Stimulated activated CD4-positive, alpha-beta T cell treated with anti-CD3 and anti-CD28 coated beads, Interleukin-15, amount 100 ng/mL, for 24 hours (primary cell): ENCODE measurements at regions not wholly inside any gene's neighbourhood (a gene's known extent, or its start where the extent isn't known, plus 50 kb on each side); places are given as distances from the start of the nearest gene placed in this dataset.

ENCODE experiments used
- DNase-seq: peaks from one replicate; pipeline ENCODE4 v3.0.0-alpha.2; 2020

DNA sequence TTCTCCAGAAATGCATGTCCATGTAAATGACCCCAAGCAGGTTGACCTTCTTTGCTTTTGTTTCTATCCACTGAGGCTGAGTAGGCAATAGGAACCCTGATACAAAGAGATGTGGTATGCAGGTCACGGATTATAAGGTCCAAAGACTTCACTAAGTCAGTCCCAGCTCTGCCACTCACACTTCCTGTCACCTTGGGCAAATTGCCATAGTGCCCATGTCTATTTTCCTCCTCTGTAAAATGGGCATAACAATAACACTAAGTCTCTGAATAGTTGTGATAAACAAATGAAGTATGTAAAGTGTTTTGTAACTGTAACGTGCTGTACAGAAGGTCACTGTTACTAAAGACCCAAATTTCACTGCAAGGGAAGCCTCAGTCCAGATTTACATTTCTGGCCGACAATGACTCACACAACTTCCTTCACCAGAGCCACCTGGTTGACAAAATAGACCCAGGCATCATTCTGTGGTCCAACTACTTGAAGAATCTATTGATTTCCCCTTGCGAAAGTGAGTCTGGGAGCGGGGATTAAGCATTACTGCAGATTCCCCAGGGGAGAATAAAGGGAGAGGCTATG lies 175.4 kb upstream of the LPP start:
- no peak for DNase-seq

DNA sequence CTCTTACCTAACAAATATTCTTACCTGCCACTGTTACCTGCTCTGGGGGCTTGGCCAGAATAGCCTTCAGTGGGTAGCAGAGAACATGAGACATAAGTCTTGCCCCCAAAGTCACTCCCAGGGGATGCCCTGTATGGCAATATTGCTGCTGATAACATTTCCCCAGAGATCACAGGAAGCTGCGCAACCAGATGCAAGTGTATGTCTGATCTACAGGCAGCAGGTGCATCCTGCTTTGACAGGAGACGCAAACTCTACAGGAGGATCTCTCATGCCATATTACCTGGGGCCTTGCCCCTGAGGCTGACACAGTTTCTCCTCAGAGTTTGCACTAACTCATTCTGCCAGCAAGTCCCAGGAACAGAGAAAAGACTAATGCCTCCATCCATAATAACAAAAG lies 174.4 kb upstream of the LPP start:
- no peak for DNase-seq

DNA sequence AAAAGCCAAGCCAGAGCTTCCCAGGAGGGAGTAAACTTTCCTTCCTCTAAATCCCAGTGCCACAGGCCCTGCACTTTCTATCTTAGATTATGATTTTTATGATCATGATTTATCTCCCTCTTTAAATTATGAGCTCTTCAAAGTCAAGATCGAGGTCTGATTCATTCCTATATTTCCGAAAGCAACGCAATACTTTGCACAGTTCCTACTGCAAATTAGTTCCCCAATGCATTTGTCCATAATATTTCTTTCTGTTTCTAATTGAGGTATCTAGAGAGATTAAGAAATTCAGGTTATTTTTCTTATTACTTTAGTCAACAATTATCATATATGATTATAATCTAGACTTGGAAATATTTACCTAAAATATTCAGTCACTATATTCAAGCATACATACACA lies 173.1 kb upstream of the LPP start:
- no peak for DNase-seq

DNA sequence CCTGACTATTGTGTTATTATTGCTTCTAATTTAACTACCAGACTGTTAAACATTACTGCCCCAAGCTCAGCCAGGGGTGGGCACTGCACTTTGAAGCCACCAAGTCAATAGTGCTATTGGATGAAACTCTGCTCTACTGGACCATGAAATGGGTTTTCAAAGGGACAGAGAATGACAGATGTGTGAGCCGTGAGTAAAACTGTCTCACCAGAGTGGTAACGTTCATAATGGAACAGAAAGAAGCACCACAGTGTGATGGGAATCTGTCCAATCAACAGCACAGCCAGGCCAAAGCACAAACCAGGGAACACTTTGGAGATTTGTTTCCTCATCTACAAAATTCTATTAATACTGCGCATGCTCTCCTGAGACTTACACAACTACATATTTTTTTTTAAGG lies 171.8 kb upstream of the LPP start:
- DNase-seq = no peak

DNA sequence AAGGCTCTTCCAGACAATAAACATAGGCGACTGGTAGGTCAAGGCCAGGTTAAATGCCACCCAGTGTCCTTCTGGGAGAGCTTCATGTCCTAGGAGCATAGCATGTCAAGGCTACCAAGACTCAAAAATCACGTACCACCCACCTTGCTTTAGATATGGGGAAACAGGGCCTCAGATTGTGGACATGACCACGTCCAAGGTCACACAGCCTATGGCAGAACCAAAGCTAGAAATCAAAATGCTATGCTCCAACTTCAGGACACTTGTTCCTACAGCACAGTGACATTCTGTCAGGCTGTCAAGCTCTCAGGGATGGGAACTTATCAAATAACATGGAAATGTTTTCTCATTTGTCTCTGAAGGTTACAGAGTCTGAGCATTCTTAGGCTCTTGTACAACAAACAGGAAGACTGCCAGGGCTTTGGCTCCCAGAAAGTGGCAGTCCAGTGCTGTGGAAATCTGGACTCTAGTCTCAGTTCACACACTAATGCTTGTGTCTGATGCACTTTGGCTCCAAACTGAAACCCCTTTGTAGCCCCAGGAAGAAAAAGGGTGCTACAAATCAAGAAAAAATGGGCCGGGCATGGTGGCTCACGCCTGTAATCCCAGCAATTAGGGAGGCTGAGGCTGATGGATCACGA lies 170.4 kb upstream of the LPP start:
- DNase-seq = no peak

DNA sequence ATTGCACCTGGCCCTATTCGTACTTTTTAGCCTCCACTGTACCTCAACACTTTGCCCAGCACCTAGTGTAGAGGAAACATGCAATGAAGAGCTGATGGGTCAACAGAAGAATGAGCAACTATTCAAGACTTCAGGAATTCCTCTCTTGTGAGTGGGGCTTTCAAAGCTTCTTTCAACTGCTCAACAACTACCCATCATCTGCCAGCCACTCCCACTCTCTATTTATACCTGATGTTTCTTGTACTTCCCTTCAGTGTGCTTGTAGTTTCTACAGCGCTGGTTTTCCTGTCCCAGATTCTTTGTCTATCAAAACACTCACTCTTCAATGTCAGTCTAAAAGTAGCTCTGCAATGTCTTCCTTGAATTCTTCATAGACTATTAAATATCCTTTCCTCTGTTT lies 168.3 kb upstream of the LPP start:
- no peak for DNase-seq

DNA sequence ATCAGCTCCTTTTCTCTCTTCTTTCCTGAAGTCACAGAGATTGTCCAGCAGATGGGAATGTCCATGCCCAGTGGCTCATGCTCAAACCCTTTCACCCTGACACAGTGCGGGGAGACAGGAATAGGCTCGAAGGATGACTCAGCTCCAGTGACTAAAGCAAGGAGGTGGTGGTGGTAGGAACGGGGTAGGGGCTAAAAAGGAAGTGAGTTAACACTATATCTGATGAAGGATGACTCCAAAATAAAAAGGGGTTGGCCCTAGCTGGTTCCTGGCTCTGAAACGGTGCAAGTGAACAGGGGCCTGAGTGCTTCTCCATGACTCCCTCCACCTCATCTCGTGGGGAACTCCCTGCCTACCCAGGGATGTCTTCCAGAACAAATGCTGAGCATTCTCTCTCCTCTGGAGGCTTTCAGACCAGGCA lies 167.4 kb upstream of the LPP start:
- DNase-seq = peak; percentile 68

DNA sequence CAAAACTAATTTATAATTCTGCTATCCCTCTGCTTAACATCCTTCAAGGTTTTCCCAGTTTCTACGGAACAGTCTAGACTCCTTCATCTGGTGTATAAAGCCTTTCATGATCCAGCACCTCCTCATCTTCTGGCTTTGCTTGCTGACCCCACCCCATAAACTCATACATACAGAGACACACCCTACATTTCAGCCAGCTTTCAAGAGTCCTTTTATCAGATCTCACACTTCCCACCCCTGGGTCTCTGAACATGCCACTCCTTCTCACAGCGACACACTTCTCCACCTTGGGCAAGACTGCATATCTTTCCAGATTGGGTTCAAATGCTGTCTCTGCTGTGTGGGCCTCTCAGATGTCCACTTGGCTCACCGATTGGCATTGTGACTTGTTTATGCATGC lies 166.8 kb upstream of the LPP start:
- DNase-seq = no peak

DNA sequence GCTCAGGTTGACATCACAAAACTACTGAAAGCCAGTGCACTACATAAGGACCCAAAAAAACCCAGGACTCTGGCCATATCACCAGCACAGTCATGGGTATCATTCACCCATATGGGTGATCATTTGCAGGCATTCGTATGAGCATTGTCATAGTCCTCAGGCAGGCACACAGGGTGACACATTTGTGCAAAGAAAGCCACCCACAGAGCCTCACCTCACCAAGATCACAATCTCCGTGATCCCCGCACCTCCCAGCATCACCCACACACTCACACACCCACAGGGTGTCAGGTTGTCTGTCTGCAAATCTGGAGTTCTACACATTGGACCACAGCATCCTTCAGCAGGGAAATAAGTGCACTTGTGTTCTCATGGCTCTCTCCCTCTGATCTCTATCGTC lies 166.0 kb upstream of the LPP start:
- peak; percentile 68 for DNase-seq

DNA sequence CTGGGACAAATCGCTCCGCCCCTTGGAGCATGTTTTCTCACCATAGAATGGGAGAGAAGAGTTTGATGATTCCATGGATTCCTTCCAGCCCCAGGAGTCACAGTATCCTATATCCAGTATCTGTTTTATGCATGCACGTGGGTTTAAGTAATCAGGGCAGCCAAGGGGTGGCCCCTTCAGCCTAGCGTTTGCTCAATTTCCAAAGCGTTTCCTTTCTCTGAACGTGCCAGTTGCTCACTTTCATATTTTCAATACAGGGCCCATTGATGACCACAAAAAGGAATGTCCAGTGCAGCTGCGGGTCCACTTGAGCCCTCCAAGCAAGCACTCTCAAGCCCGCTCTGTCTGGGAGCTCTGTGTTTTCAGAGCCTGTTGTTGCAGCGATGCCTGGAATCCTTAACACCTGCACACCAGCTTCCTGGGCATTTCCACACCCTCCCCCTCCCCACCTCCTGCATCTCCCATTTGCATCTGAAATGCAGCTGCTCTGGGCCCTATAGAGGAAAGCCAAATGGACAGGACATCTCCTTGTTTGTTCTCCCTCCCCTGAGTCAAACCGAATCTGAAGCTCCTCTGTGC lies 164.3 kb upstream of the LPP start:
- DNase-seq = no peak

DNA sequence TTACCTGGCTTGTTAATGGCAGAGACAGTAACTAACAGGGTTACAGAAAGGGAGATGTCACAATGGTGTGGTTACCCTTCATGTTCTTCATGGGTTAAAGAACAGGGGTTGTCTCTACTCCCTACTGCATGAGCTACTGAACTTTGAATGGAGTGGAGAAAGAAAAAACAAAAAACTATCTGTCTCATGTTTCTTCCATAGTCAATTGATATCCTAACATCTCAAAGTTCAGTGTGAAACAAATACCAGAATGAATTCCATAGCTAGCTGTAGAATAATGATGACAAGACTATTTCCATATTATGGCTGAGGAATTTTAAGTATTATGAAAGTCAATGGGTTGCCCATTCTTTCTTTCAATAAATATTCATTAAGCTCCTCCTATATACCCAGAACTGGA lies 161.3 kb upstream of the LPP start:
- no peak for DNase-seq

DNA sequence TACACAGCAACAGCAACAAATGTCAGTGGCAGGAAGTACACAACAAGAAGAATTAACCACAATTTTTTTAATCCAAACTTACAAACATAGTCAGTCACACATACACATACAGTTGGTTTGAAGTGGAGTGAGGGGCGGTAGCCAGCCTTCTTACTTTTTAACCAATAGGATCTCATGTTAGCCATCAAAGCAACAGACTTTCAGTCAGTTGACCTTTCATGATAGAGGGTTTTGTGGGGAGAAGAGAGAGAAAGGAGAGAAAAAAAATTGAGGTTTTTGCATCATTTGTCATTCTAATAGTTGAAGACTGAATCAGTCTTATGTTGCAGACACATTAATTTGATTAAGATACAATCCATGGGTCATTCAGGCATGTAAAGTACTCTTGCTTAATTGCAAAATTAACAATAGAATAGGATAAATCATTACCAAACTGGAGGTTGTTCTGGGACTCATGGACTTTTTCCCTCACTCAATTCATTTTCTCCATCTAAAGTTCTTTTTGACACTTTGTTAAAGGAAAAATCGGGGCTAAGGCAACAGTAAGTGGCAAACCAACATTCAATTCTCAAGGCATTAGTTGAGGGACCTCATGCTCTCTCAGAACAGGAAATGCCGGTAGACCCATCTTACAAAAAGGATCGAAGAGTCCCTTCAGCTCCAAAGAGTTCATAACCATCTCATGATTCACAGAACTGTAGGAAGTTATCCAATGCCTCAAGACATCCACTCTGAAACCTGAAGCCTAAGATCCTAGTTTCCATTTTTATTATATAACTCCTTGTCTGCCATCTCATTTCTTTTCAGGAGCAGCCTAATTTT lies 159.5 kb upstream of the LPP start:
- DNase-seq = no peak

DNA sequence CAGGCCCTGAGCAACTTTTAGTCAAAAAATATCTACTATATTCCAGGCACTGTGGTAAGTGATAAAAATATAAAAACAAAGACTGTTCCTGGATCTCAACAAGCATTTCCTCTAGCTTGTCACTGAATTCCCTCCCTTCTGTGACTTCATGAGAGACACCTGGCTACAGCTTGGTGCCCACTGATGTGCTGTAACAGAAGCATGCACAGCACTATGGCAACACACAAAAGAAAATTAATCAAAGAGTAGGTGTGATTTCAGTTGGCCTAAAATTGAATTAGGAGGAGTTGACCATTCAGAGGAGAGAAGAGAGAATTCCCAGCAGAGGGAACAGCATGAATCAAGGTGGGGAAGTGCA lies 158.9 kb upstream of the LPP start:
- DNase-seq = no peak

DNA sequence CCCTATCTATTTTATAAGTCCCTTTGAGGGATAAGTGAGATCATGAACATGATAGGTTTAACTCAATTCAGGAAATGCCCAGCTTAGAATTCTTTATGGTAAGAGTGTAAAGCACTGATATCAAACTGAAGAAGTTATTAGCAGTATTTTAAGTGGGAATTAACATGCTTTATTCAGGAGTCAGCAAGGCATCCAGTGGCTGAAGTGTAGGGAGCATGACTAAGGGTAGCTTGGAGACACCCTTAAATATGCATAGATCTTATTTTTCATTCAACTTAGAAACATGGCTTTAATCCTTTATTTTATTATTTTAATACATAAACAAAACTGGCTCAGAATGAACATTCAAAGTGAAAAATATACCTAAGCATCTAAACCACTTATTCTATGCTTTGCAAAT lies 158.3 kb upstream of the LPP start:
- DNase-seq = no peak

DNA sequence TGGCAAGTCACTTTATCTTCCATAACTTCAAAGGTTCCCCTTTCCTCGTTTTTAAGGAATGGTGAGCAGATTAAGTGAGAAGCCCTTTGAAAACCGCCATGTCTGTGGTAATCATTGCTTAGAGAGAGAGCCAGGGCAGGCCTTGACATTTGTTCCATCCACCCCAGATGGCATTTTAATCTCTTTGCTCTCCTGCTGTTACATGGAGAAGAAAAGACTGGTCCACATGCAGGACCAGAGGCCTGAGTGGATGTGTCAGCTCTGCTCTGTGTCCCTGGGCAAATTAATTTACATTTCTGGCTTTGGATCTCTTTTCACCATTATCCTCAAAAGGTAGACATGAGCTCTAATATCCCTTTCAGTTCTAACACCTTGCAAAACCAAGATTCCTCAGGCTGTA lies 157.3 kb upstream of the LPP start:
- DNase-seq = no peak

DNA sequence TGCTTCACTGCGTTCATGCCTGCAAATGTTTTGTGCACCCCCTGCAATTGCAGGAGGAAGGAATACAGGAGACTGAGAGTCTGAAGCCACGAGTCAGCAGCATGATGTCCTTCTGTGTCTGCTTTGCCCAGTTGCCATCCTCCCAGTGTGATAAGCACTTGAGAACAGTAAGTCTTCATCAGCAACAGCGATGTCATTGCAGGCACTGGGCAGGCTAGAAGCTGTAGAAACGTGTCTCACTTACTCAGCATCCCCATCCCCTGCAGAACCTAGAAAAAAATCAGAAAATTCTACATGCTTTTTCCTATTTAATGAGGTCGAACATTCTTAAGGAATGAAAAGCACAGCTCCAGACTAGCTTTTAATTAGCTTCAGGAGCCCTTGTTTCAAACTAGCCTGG lies 156.5 kb upstream of the LPP start:
- no peak for DNase-seq

DNA sequence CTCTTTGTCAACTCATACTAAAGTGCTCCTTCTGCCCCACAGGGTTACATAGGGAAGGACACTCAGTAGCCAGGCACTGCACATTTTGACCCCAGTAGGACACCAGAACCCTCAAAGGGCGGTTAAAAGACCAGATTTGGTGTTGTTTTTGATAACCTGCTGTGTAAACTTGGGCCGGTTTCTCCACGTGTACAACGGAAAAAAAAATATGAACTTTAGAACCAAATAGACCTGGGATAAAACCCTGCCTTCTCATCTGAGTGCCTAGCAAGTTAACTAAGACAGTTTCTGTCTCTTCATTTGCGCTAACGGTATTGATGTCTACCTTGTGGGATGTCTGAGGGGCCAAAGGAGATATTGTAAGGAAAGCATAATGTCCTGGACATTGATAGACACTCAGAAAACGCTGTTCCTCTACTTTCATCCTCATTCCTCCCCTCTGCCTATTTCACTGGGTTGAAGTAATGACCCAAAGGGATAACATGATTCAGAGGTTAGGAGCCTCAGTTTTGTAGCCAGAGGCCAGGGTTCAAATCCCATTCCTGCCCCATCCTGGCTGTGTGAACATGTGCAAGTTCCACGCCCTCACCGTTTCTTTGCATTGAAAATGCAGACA lies 155.9 kb upstream of the LPP start:
- DNase-seq = no peak

DNA sequence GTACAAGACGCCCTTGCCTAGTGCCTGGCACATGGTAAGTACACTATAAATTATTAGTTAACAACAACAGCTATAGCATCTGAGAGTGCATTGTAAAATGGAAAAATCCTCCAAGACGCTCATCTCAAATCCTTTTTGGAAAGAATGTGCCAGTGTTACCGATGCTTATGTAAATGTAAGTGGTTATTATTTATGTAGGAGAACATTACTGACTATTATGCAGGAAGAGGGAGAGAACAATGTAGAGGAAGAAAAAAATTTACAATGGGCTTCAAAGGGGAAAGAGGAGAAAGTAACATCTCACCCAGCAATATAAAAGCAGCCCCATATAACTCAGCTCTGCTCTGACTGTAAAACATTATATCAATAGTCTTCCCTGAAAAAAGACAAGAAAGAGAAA lies 155.3 kb upstream of the LPP start:
- DNase-seq = no peak

DNA sequence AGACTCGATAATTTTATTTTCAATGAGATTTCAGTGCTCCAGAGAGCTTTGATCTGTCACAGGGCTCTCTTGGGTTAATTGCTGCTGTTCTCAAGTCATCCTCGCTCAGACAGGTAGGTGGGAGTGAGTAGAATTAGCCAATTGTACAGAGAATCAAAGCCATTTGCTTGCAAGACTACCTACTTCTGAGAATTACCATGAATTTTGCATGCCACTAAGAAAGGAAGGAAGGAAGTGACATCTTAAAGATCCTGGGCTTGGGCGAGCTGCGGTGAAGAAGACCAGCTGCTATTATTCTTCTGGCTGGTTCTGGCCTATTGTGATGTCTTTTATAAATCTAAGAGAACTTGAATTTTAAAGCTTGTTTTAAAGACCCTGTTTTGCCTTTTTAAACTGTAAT lies 154.1 kb upstream of the LPP start:
- peak; percentile 34 for DNase-seq

DNA sequence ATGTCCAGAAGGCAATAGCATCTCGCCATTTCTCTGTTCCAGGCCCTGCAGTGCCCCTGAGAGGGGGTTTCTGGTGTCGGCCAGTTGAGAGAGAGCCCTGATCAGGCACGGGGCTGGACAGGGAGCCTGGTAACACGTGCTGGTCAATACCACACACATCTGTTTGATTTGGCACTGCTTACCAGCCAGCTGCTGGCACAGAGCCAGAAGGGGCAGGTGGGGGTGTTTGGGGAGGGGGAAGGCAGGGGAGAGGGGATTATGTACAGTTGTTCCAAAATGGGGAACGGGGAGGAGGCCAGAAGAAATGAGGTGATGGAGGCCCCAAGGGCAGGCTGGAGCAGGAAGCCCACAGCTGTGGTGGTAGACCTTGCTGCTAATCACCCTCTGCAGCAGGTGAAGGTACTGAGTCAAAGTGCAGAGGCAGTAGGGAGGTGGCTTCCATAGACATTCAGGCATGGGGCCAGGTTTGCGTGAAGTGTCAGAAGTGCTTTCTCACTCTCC lies 153.5 kb upstream of the LPP start:
- no peak for DNase-seq

DNA sequence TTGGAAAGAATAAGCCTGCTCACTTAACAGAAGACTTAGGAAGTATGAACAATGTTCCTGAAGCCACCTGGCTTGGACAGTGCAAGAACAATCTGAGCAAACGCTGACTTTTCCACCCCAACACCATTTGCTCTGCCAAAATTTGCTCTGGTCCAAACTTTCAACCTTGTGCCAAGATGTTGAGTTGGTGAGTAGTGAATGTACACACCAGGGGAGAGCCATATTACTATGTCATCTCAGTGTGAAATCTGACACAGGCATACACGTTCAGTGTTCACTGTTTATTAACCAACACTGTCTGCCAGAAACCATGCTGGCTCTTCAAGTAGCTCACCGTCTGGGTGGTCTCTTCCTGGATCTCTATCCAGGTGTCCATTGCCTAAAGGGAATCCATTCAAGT lies 152.9 kb upstream of the LPP start:
- no peak for DNase-seq

DNA sequence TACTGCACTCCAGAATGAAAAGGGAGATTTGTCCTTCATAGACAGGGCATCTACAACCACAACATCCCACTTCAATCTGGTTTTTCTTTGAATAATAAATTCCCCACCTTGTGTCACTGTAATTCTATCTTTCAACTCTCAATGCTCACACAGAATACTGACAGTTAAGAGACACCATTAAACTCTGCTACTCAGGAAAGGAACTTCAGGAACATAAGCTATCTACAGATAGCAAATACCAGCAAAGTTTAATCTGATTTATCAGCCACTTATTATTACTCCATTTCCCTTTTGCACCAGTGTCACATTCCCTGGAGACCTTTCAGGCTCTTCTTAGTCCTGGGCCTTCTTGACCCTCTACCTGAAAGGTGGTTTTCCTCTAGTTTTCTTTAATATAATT lies 152.0 kb upstream of the LPP start:
- no peak for DNase-seq

DNA sequence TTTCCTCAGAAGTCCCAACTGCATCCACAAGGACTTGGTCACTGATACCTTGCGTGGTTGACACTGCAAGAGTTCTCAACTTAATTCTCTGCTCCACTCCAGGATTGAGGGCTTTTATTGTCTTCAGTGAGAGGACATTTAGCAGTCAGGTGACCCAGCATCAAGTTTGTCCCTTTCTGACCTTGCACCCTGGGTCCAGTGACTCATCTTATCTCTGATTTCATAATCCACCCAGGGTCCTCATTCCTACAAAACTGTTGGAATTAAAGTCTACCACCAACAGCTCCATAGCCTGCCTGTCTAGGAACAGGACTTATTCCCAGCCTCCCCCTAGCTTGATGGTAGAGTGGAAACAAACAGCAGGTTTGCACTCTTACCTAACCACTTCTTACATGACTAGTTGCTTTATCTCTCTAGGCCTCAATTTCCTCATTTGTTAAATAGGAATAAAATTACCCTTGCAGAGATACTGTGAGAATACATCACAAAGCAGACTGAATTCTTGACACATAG lies 151.3 kb upstream of the LPP start:
- no peak for DNase-seq
